ENCODE measurements at regions not wholly inside any gene's neighbourhood (a gene's known extent, or its start where the extent isn't known, plus 50 kb on each side); places are given as distances from the start of the nearest gene placed in this dataset.

GRCh38 chr6:167576828-167577503, 249.7 kb upstream of the AFDN start:
- TF ChIP-seq, protein P1, sequence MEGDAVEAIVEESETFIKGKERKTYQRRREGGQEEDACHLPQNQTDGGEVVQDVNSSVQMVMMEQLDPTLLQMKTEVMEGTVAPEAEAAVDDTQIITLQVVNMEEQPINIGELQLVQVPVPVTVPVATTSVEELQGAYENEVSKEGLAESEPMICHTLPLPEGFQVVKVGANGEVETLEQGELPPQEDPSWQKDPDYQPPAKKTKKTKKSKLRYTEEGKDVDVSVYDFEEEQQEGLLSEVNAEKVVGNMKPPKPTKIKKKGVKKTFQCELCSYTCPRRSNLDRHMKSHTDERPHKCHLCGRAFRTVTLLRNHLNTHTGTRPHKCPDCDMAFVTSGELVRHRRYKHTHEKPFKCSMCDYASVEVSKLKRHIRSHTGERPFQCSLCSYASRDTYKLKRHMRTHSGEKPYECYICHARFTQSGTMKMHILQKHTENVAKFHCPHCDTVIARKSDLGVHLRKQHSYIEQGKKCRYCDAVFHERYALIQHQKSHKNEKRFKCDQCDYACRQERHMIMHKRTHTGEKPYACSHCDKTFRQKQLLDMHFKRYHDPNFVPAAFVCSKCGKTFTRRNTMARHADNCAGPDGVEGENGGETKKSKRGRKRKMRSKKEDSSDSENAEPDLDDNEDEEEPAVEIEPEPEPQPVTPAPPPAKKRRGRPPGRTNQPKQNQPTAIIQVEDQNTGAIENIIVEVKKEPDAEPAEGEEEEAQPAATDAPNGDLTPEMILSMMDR (IDR thresholded peaks at IDR 0.05), result no peak
- no peak for TF ChIP-seq ZFX (IDR thresholded peaks at IDR 0.05; ENCODE audit: borderline replicate concordance)
